Mesendoderm (in vitro differentiated cells): ENCODE measurements at regions not wholly inside any gene's neighbourhood (a gene's known extent, or its start where the extent isn't known, plus 50 kb on each side); places are given as distances from the start of the nearest gene placed in this dataset.

Experiments used
- DNase-seq: peaks from one replicate; pipeline ENCODE4 v3.0.0; 2013
- H2AK5ac ChIP-seq: 2 replicates; pipeline ENCODE4 v1.6.1; 2013; ENCODE audit warnings: low read length, inconsistent platforms
- H2BK120ac ChIP-seq: 2 replicates; pipeline ENCODE4 v1.6.1; 2013; ENCODE audit warnings: low read depth, mild to moderate bottlenecking, low read length, moderate library complexity, mixed read lengths
- H2BK15ac ChIP-seq: replicated peaks from 2 replicates; pipeline ENCODE4 v1.6.1; 2013; ENCODE audit warnings: low read depth, mild to moderate bottlenecking, moderate library complexity
- H2BK5ac ChIP-seq: 2 replicates; pipeline ENCODE4 v1.6.1; 2013; ENCODE audit warnings: low read length, inconsistent platforms
- H3K18ac ChIP-seq: 2 replicates; pipeline ENCODE4 v1.6.1; 2013; ENCODE audit warnings: mild to moderate bottlenecking, low read length, mixed read lengths
- H3K23ac ChIP-seq: one replicate; pipeline ENCODE4 v1.6.1; 2013; ENCODE audit warnings: low read length
- H3K27ac ChIP-seq: 2 replicates; pipeline ENCODE4 v1.5.1; 2013; ENCODE audit warnings: low read depth, mild to moderate bottlenecking, inconsistent platforms, low read length, moderate library complexity
- H3K27me3 ChIP-seq: 2 replicates; pipeline ENCODE4 v1.6.1; 2013; ENCODE audit warnings: low read length, control low read depth, mild to moderate bottlenecking, inconsistent platforms; ENCODE audit not compliant: insufficient read depth, poor library complexity
- H3K36me3 ChIP-seq: 2 replicates; pipeline ENCODE4 v1.6.1; 2013; ENCODE audit warnings: low read length, inconsistent platforms; ENCODE audit not compliant: control insufficient read depth, insufficient read depth
- H3K4ac ChIP-seq: one replicate; pipeline ENCODE4 v1.6.1; 2013; ENCODE audit warnings: low read depth, mild to moderate bottlenecking, low read length, moderate library complexity
- H3K4me1 ChIP-seq: 2 replicates; pipeline ENCODE4 v1.6.1; 2013; ENCODE audit warnings: low read depth, low read length, inconsistent platforms; ENCODE audit not compliant: control insufficient read depth
- H3K4me2 ChIP-seq: 2 replicates; pipeline ENCODE4 v1.6.1; 2013; ENCODE audit warnings: low read length
- H3K4me3 ChIP-seq: 2 replicates; pipeline ENCODE4 v1.5.1; 2013; ENCODE audit warnings: mild to moderate bottlenecking, low read length
- H3K56ac ChIP-seq: one replicate; pipeline ENCODE4 v1.6.1; 2013; ENCODE audit warnings: low read length
- H3K79me1 ChIP-seq: 2 replicates; pipeline ENCODE4 v1.6.1; 2013; ENCODE audit warnings: low read length, inconsistent platforms
- H3K79me2 ChIP-seq: 2 replicates; pipeline ENCODE4 v1.6.1; 2013; ENCODE audit warnings: mild to moderate bottlenecking, low read length; ENCODE audit not compliant: control insufficient read depth, insufficient read depth
- H3K9ac ChIP-seq: 2 replicates; pipeline ENCODE4 v1.6.1; 2013; ENCODE audit warnings: low read length, inconsistent platforms
- H4K5ac ChIP-seq: one replicate; pipeline ENCODE4 v1.6.1; 2013; ENCODE audit warnings: low read length
- H4K8ac ChIP-seq: one replicate; pipeline ENCODE4 v1.6.1; 2013; ENCODE audit warnings: low read depth, mild to moderate bottlenecking, control low read depth, low read length, moderate library complexity
- WGBS: extraction: QIAGEN DNeasy Blood & Tissue Kit; methylation state at CpG from one replicate; pipeline ENCODE4 v1.1.7; 2013; ENCODE audit warnings: low lambda C conversion rate, missing lambda C conversion rate; ENCODE audit not compliant: insufficient coverage; ENCODE audit errors: extremely low coverage; 5-methylcytosine and 5-hydroxymethylcytosine counted together

GRCh38 chr20:4067600-4068261 is 52.4 kb upstream of the RNF24 start:
- no peaks in the 10 kb centered on the region for H3K36me3 ChIP-seq
- no peak overlapping the region for H2BK15ac ChIP-seq
- H3K4me2 ChIP-seq: no peak overlapping the region
- H4K5ac ChIP-seq: no peak overlapping the region
- WGBS: no CpG with 5 or more reads among the region's 8 CpGs
- no peak overlapping the region for H2BK120ac ChIP-seq
- H3K4me3 ChIP-seq: no peak overlapping the region
- no peak overlapping the region for H3K56ac ChIP-seq
- H4K8ac ChIP-seq: no peak overlapping the region
- H3K23ac ChIP-seq: no peak overlapping the region
- no peaks in the 10 kb centered on the region for H3K79me2 ChIP-seq
- no peak overlapping the region for H3K18ac ChIP-seq
- H2BK5ac ChIP-seq: no peak overlapping the region
- H3K27ac ChIP-seq: no peak overlapping the region
- H3K27me3 ChIP-seq: no peaks in the 10 kb centered on the region
- no peak overlapping the region for H3K4ac ChIP-seq
- no peak overlapping the region for H2AK5ac ChIP-seq
- DNase-seq: no peak
- no peak overlapping the region for H3K9ac ChIP-seq
- H3K4me1 ChIP-seq: peaks cover 7% of the 10 kb centered on the region
- H3K79me1 ChIP-seq: no peaks in the 10 kb centered on the region

- H2BK5ac ChIP-seq: no peak overlapping the region
- H3K79me1 ChIP-seq: no peaks in the 10 kb centered on the region
- WGBS: no CpG with 5 or more reads among the region's 5 CpGs
- no peak overlapping the region for H3K27ac ChIP-seq
- no peak overlapping the region for H3K4me2 ChIP-seq
- H2BK15ac ChIP-seq: no peak overlapping the region
- no peak overlapping the region for H2AK5ac ChIP-seq
- no peak overlapping the region for H3K4ac ChIP-seq
- H3K56ac ChIP-seq: no peak overlapping the region
- no peaks in the 10 kb centered on the region for H3K27me3 ChIP-seq
- peaks cover 4% of the 10 kb centered on the region for H3K4me1 ChIP-seq
- no peak overlapping the region for H4K8ac ChIP-seq
- no peak for DNase-seq
- H4K5ac ChIP-seq: no peak overlapping the region
- no peak overlapping the region for H3K18ac ChIP-seq
- H3K23ac ChIP-seq: no peak overlapping the region
- H2BK120ac ChIP-seq: no peak overlapping the region
- no peaks in the 10 kb centered on the region for H3K79me2 ChIP-seq
- no peaks in the 10 kb centered on the region for H3K36me3 ChIP-seq
- no peak overlapping the region for H3K9ac ChIP-seq
- no peak overlapping the region for H3K4me3 ChIP-seq
Measured at GRCh38 chr20:4066551-4066950, 51.2 kb upstream of the RNF24 start.

DNA sequence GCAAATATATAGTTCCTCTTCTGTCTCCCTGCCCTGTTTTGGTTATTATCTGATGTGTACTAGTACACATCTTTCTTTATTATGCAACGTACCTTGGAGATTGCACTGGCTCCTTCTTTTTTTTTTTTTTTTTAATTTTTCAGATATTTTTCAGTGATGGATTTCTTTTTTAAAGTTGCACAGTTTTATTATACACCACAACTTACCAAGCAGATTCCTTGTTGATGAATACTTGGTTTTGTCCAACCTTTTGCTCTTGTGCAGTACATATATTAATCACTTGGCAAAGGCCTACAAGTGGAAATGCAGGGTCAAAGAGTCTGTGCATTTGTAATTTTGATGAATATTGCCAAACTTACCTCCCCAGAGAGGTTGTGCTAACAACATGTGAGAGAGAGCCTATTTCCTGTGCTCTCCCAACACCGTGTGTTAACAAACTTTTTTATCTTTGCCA is 50.1 kb upstream of the RNF24 start:
- Histone ChIP-seq H3K27ac (no peak overlapping the region), H3K79me1 (no peaks in the 10 kb centered on the region), H3K27me3 (no peaks in the 10 kb centered on the region), H4K8ac (no peak overlapping the region), H3K4me2 (no peak overlapping the region), H3K9ac (no peak overlapping the region), H3K36me3 (no peaks in the 10 kb centered on the region), H3K23ac (no peak overlapping the region), H4K5ac (no peak overlapping the region), H3K4ac (no peak overlapping the region), H2BK120ac (no peak overlapping the region), H2BK15ac (no peak overlapping the region), H3K4me3 (no peak overlapping the region), H2BK5ac (no peak overlapping the region), H2AK5ac (no peak overlapping the region), H3K79me2 (no peaks in the 10 kb centered on the region), H3K56ac (no peak overlapping the region), H3K4me1 (peaks cover 9% of the 10 kb centered on the region), H3K18ac (no peak overlapping the region)
- no CpG with 5 or more reads among the region's 2 CpGs for WGBS
- DNase-seq: no peak
